ENCODE measurements at regions not wholly inside any gene's neighbourhood (a gene's known extent, or its start where the extent isn't known, plus 50 kb on each side); places are given as distances from the start of the nearest gene placed in this dataset.

- no peak for TF ChIP-seq CTCF (tag by site-specific recombination; IDR thresholded peaks at IDR 0.05)
- no peak for TF ChIP-seq ZFP69B (tag by site-specific recombination; IDR thresholded peaks at IDR 0.05)
- no peak for TF ChIP-seq ZBTB17 (tag by site-specific recombination; IDR thresholded peaks at IDR 0.05)
- no peak for TF ChIP-seq ZNF239 (tag by site-specific recombination; IDR thresholded peaks at IDR 0.05)
- TF ChIP-seq ZNF133 (tag by site-specific recombination; IDR thresholded peaks at IDR 0.05): no peak
- no peak for TF ChIP-seq SP2 (tag by site-specific recombination; IDR thresholded peaks at IDR 0.05)
- TF ChIP-seq ZNF121 (tag by site-specific recombination; IDR thresholded peaks at IDR 0.05): no peak
- no peak for TF ChIP-seq ZNF529 (tag by site-specific recombination; IDR thresholded peaks at IDR 0.05; ENCODE audit: insufficient replicate concordance)
- no peak for TF ChIP-seq ZNF211 (tag by site-specific recombination; IDR thresholded peaks at IDR 0.05; ENCODE audit: low read depth)
These were observed 386.8 kb downstream of the FGF10 start for GRCh38 chr5:44002381-44002901.

All from HEK293 (cell line).